HFFc6 (cell line): ENCODE measurements at regions not wholly inside any gene's neighbourhood (a gene's known extent, or its start where the extent isn't known, plus 50 kb on each side); places are given as distances from the start of the nearest gene placed in this dataset.

ENCODE experiments used
- DNase-seq: peaks from one replicate; pipeline ENCODE4 v3.0.0-alpha.2; 2018
- H3K27ac Mint-ChIP-seq: 2 replicates; pipeline ENCODE4 v1.8.0; 2020; ENCODE audit warnings: mild to moderate bottlenecking, mixed read lengths
- H3K27me3 Mint-ChIP-seq: 2 replicates; pipeline ENCODE4 v1.8.0; 2021; ENCODE audit warnings: mild to moderate bottlenecking, moderate library complexity, mixed read lengths; ENCODE audit not compliant: insufficient read depth
- H3K36me3 Mint-ChIP-seq: 2 replicates; pipeline ENCODE4 v1.8.0; 2021; ENCODE audit warnings: low read depth, mixed read lengths
- H3K4me1 Mint-ChIP-seq: 2 replicates; pipeline ENCODE4 v1.8.0; 2020; ENCODE audit warnings: low read depth, mixed read lengths
- H3K4me3 Mint-ChIP-seq: 2 replicates; pipeline ENCODE4 v1.8.0; 2020; ENCODE audit warnings: mild to moderate bottlenecking, moderate library complexity, mixed read lengths
- H3K9me3 Mint-ChIP-seq: 2 replicates; pipeline ENCODE4 v1.8.0; 2020; ENCODE audit warnings: mild to moderate bottlenecking, mixed read lengths
- TF ChIP-seq, protein P1 (sequence below): fragments of 200-600 bp; sonication (generic); IDR thresholded peaks from 2 replicates; pipeline ENCODE4 v1.5.0; 2021; ENCODE audit warnings: antibody characterized with exemption, mild to moderate bottlenecking

DNA sequence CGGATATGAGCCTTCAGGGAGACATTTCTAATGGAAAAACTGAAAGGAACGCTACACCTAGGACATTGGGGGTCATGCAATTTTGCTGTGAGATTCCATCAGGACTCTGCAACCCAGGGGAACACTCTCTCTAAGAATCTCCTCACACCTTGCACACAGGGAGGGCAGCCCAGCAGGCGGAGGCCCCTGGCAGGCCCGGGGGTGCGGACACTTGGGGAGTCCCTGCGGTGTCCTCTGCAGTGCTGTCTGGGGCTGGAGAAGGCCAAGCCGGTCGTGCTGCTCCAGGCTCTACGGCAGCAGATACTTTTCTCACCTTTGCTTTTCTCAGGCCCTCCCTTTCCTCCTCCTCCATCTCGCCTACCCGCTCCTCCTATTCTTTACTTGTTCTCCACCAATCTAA lies 54.7 kb upstream of the FAM110C start:
- Mint-ChIP-seq H3K27me3 (no peaks in the 10 kb centered on the region; the same call in 1 of the 2 replicates), H3K9me3 (peaks cover 60% of the 10 kb centered on the region), H3K4me3 (no peak overlapping the region), H3K27ac (no peak overlapping the region), H3K4me1 (no peaks in the 10 kb centered on the region), H3K36me3 (no peaks in the 10 kb centered on the region)
- DNase-seq = no peak
- TF ChIP-seq, protein P1, sequence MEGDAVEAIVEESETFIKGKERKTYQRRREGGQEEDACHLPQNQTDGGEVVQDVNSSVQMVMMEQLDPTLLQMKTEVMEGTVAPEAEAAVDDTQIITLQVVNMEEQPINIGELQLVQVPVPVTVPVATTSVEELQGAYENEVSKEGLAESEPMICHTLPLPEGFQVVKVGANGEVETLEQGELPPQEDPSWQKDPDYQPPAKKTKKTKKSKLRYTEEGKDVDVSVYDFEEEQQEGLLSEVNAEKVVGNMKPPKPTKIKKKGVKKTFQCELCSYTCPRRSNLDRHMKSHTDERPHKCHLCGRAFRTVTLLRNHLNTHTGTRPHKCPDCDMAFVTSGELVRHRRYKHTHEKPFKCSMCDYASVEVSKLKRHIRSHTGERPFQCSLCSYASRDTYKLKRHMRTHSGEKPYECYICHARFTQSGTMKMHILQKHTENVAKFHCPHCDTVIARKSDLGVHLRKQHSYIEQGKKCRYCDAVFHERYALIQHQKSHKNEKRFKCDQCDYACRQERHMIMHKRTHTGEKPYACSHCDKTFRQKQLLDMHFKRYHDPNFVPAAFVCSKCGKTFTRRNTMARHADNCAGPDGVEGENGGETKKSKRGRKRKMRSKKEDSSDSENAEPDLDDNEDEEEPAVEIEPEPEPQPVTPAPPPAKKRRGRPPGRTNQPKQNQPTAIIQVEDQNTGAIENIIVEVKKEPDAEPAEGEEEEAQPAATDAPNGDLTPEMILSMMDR = no peak
